ENCODE measurements at regions not wholly inside any gene's neighbourhood (a gene's known extent, or its start where the extent isn't known, plus 50 kb on each side); places are given as distances from the start of the nearest gene placed in this dataset.

GRCh38 chr1:114231301-114231700, 77.6 kb upstream of the SYT6 start:
- TF ChIP-seq POLR2A (IDR thresholded peaks at IDR 0.05) (no peak), CTCF (IDR thresholded peaks at IDR 0.05 in 4 of 5, conservative IDR thresholded peaks at IDR 0.05 in 1 of 5) (no peak)
- DNase-seq (no peak), ATAC-seq (no peak)
- peaks cover 11 to 22% of the 10 kb centered on the region in 2 donors for H3K4me1 ChIP-seq
- no peaks in the 10 kb centered on the region for H3K27me3 ChIP-seq
- no peak overlapping the region for H3K4me3 ChIP-seq
- H3K27ac ChIP-seq, result no peak overlapping the region
- in situ Hi-C loops (cut with MboI; ENCODE audit: low sequenced_read_pairs in 4 of 4), result no loop called here
- intact Hi-C loops (cut with DNase I; ENCODE audit: low total_unique reads), result no loop called here
- no peaks in the 10 kb centered on the region for H3K36me3 ChIP-seq
- no peaks in the 10 kb centered on the region for H3K9me3 ChIP-seq

- Histone ChIP-seq H3K4me3 (no peak overlapping the region), H3K9me3 (no peaks in the 10 kb centered on the region), H3K27me3 (no peaks in the 10 kb centered on the region), H3K4me1 (peaks cover 0 to 4% of the 10 kb centered on the region in 2 donors), H3K36me3 (no peaks in the 10 kb centered on the region), H3K27ac (no peak overlapping the region)
- DNase-seq (no peak), ATAC-seq (no peak)
- TF ChIP-seq CTCF (IDR thresholded peaks at IDR 0.05 in 4 of 5, conservative IDR thresholded peaks at IDR 0.05 in 1 of 5), result no peak
- no peak for TF ChIP-seq POLR2A (IDR thresholded peaks at IDR 0.05)
- in situ Hi-C loops (cut with MboI; ENCODE audit: low sequenced_read_pairs in 4 of 4) (no loop called here), intact Hi-C loops (cut with DNase I; ENCODE audit: low total_unique reads) (no loop called here)
Observed at GRCh38 chr1:114229368-114229767, 75.7 kb upstream of the SYT6 start.

GRCh38 chr1:114227059-114227458, 73.4 kb upstream of the SYT6 start:
- H3K27ac ChIP-seq, result no peak overlapping the region
- no peak for ATAC-seq
- intact Hi-C loops (cut with DNase I; ENCODE audit: low total_unique reads) (no loop called here), in situ Hi-C loops (cut with MboI; ENCODE audit: low sequenced_read_pairs in 4 of 4) (no loop called here)
- peaks cover 0 to 2% of the 10 kb centered on the region in 2 donors for H3K4me1 ChIP-seq
- no peaks in the 10 kb centered on the region for H3K9me3 ChIP-seq
- H3K27me3 ChIP-seq, result no peaks in the 10 kb centered on the region
- no peak for DNase-seq
- TF ChIP-seq POLR2A (IDR thresholded peaks at IDR 0.05), result no peak
- no peak overlapping the region for H3K4me3 ChIP-seq
- no peaks in the 10 kb centered on the region for H3K36me3 ChIP-seq

- intact Hi-C loops (cut with DNase I; ENCODE audit: low total_unique reads), result no loop called here
- H3K27me3 ChIP-seq, result no peaks in the 10 kb centered on the region
- H3K4me1 ChIP-seq, result peaks cover 0 to 6% of the 10 kb centered on the region in 2 donors
- no peaks in the 10 kb centered on the region for H3K36me3 ChIP-seq
- TF ChIP-seq POLR2A (IDR thresholded peaks at IDR 0.05), result no peak
- TF ChIP-seq CTCF (IDR thresholded peaks at IDR 0.05 in 4 of 5, conservative IDR thresholded peaks at IDR 0.05 in 1 of 5), result no peak
- no peak for ATAC-seq
- DNase-seq, result no peak
- no peaks in the 10 kb centered on the region for H3K9me3 ChIP-seq
- in situ Hi-C loops (cut with MboI; ENCODE audit: low sequenced_read_pairs in 4 of 4), result no loop called here
- H3K4me3 ChIP-seq, result no peak overlapping the region
- no peak overlapping the region for H3K27ac ChIP-seq
Observed at GRCh38 chr1:114224196-114224907, 70.7 kb upstream of the SYT6 start.

- ATAC-seq, result no peak
- TF ChIP-seq POLR2A (IDR thresholded peaks at IDR 0.05) (no peak), CTCF (IDR thresholded peaks at IDR 0.05 in 4 of 5, conservative IDR thresholded peaks at IDR 0.05 in 1 of 5) (no peak)
- Histone ChIP-seq H3K36me3 (no peaks in the 10 kb centered on the region), H3K9me3 (no peaks in the 10 kb centered on the region), H3K27me3 (no peaks in the 10 kb centered on the region), H3K4me1 (peaks cover 0 to 9% of the 10 kb centered on the region in 2 donors), H3K27ac (no peak overlapping the region), H3K4me3 (no peak overlapping the region)
- intact Hi-C loops (cut with DNase I; ENCODE audit: low total_unique reads) (no loop called here), in situ Hi-C loops (cut with MboI; ENCODE audit: low sequenced_read_pairs in 4 of 4) (no loop called here)
- no peak for DNase-seq
Observed at GRCh38 chr1:114222920-114223319, 69.3 kb upstream of the SYT6 start.
